Activated gamma-delta T cell (primary cell): ENCODE measurements at regions not wholly inside any gene's neighbourhood (a gene's known extent, or its start where the extent isn't known, plus 50 kb on each side); places are given as distances from the start of the nearest gene placed in this dataset.

Experiments used
- DNase-seq: peaks from one replicate; lab custom pipeline; 2025; lab: John Stamatoyannopoulos, UW

DNA sequence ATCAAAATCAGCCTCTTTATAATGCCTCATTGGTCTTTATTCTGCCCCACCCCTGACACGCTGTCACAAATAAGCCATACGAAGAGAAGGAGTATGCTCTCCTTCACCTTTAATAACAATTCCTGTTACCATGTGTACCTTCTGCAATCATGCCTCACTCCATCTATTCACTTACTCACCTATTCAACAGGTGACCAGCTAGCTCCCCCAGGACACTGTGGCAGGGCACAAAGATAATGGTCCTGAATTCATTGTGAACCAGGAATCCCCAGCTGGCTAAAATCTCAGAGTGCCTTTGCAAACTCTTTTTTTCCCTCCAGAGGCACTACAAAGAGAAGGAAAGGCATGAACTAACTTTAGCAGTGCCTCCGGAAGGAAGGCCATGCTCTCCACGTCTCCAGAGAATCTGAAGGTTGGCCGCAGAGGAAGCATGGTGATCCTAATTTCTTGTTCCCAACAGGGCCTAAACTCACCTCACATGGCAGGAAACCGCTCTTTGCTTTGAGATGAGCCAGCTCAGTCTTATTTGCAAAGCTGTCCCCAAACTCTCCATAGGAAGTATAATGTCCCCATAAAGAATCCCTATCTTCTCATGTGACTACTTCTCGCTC, 590.3 kb downstream of the BUD13 start:
- no peak for DNase-seq

DNA sequence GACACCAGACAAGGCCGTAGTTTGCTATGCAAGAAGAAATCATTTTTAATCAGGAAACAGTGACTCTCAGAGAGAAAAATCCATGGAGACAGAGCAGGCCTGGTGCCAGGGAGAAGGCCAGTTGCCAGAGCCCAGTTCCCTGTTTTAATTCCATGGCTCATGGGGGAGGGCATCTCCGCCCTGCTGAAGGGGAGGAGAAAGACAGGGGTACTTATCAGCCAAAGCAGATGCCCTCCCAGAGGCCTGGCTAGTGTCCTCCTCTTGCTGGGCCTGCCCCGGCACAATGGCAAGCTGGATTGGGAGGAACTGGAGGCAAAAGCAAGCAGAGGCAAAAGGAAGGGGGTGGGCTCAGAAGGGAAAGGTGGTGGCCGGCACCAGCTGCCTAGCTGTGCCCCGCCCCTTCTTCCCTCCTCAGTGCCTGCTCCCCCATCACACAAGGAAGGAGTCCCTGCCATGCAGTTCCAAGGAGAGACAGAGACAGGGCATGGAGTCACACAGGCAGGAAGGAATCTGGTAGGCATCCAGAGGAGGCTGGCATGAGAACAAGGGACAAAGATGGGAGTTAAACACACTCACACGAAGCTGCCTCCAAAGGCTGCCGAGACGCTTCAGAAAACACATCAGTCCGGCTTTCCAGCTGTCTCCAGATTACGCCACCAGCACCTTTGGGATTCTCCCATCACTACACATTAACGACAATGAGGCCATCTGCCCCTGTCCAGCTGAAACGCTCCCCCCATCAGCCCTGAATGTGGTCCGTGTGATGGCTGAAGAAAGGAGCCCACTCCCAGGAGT, 591.8 kb downstream of the BUD13 start:
- no peak for DNase-seq

GRCh38 chr11:116179401-116179800, 593.4 kb downstream of the BUD13 start:
- DNase-seq, result no peak

DNA sequence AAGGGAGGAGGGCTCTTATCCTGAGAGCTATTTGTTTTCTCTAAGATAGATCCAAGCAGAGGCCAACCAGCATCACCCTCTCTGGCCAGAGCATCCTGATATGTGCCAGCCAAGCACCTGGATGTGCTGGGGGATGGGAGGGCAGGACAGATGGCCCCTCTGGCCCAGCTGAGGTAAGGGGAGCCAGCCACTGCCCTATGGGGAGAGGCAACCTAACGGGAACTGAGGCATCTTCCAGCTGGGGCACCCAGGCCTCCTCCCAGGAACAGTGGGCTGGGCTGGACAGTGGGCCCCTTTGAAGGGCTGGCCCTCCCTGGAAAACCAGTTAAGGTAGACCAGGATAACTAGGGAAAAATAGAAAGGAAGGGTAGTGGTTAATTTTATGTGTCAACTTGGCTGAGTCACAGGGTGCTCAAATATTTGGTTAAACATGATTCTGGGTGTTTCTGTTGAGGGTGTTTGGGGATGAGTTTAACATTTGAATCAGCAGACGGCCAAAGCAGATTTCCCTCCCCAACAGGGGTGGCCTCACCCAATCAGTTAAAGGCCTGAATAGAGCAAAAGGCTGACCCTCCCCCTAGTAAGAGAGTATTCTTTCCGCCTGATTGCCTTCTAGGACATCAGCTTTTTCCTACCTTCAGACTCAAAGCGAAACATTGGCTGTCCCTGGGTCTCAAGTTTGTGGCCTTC, 595.1 kb downstream of the BUD13 start:
- DNase-seq, result no peak

DNA sequence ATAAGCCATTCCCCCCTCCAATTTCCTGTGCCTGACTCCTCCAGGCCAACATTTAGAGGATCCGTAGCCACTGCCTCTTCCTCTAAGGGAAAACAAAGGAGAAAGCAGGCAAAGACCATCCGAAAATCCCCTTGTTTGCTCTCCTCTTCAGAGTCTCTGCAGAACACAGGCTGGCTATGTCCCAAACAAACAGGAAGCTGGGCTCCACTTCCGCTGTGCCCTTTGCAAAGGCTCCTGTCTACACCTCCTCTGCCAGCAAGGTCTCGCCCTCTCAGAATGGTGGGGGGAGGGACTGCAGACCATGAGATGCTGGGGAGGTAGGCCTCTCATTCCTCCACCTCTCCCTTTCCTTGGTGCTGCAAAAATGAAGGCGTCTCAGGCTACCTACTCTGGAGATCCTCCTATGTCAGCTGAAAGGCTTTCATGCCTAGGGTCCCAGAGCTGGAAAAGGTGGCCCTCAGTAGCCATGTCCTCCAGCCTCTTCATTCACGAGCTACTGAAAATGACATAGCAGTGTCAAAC, 596.2 kb downstream of the BUD13 start:
- no peak for DNase-seq

GRCh38 chr11:116175707-116176106, 597.1 kb downstream of the BUD13 start:
- DNase-seq, result no peak

- no peak for DNase-seq
These were observed 598.6 kb downstream of the BUD13 start for GRCh38 chr11:116173941-116174911.

GRCh38 chr11:116173506-116173905, 599.3 kb downstream of the BUD13 start:
- no peak for DNase-seq

DNA sequence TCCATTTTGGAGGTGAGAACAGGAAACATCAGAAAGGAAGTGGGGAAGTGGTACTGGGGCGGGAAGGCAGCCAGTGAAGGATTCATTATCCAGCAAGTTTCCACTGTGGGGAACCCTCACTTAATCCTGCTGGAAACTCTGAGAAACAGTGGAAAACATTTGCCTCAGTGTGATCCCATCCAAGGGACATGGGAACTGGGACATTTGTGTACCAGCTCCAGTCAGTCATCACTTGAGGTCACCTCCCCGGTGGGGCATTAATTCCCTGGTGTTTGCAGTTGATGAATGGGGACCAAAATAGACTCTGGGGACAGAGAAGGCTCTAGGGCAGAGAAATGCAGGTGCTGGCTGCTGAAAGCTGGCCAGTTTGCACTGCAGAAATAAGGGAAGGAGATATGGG, 599.9 kb downstream of the BUD13 start:
- no peak for DNase-seq

DNA sequence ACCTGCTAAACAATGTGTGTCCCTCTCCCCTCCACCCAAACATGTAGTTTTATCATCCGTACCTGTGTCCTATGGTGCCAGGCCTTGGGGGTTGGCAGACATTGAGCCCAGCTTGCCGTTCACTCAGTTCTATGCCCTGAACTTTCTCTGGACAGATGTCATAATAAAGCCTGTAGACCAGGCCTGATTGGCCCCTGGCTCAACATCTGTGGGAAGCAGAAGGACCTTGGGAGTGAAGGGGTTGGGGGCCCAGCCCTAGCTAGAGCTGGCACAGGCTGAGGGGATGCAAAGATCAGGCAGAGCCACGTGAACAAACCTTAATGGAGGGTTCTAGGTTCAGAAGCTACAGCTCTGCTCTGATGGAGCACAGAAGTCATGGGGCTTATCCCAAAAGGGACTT, 600.6 kb downstream of the BUD13 start:
- DNase-seq, result no peak

GRCh38 chr11:116171271-116172140, 601.3 kb downstream of the BUD13 start:
- DNase-seq, result no peak

- no peak for DNase-seq
These were observed 602.2 kb downstream of the BUD13 start for GRCh38 chr11:116170526-116171120.

DNA sequence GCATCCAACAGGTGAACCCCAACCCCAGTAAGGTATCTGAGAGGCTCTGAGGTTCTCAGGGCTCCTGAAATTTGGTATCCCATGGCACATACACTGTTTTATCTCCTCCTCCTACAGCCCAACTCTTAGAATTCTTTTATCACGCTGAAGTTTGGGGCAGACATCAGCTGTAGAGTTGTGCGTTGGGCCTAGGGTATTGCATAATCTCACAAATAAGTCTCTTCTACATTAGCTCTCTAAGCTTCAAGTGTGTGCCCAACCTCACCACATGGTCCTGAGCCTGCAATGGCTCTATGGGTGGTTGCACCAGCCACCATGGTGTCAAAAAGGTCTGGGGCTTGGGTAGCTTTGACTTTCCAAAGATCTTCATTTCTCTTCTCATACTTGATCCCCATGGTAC, 603.0 kb downstream of the BUD13 start:
- DNase-seq, result no peak

- no peak for DNase-seq
These were observed 604.4 kb downstream of the BUD13 start for GRCh38 chr11:116168459-116168787.

GRCh38 chr11:116167706-116168458, 604.9 kb downstream of the BUD13 start:
- no peak for DNase-seq

- DNase-seq, result no peak
These were observed 606.0 kb downstream of the BUD13 start for GRCh38 chr11:116166573-116167465.

GRCh38 chr11:116164843-116165242, 607.9 kb downstream of the BUD13 start:
- DNase-seq, result no peak

DNA sequence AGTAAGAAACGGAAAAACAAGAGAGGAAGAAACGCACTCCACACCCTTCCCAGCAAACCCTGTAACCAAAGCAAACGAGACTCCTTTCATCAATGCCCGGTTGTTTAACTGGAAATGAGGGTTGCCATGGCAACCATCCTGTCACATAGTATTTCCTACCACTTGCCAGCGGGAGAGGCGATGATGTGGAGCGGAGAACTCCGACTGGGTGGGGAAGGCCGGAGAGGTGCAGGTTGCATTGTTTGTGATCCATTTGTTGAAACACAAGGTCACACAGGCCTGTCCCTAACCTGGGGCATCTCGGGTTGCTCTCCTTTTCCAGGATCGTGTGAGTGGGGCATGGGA, 609.9 kb downstream of the BUD13 start:
- DNase-seq, result no peak
